ENCODE measurements at regions not wholly inside any gene's neighbourhood (a gene's known extent, or its start where the extent isn't known, plus 50 kb on each side); places are given as distances from the start of the nearest gene placed in this dataset.

GRCh38 chr14:31977001-31977556 is 100.0 kb upstream of the ARHGAP5 start:
- intact Hi-C loops (cut with micrococcal nuclease) = no loop called here
- DNase-seq (no peak), ATAC-seq (no peak)
- H3K9me3 Mint-ChIP-seq = no peaks in the 10 kb centered on the region
- no peaks in the 10 kb centered on the region for H3K4me1 ChIP-seq (ENCODE audit: control insufficient read depth, insufficient read depth, low read length)
- peaks cover 3% of the 10 kb centered on the region for H3K9me3 ChIP-seq (ENCODE audit: control insufficient read depth, insufficient read depth, low read length)
- H3K27ac ChIP-seq (ENCODE audit: low read length) = no peak overlapping the region
- TF ChIP-seq, protein P1, sequence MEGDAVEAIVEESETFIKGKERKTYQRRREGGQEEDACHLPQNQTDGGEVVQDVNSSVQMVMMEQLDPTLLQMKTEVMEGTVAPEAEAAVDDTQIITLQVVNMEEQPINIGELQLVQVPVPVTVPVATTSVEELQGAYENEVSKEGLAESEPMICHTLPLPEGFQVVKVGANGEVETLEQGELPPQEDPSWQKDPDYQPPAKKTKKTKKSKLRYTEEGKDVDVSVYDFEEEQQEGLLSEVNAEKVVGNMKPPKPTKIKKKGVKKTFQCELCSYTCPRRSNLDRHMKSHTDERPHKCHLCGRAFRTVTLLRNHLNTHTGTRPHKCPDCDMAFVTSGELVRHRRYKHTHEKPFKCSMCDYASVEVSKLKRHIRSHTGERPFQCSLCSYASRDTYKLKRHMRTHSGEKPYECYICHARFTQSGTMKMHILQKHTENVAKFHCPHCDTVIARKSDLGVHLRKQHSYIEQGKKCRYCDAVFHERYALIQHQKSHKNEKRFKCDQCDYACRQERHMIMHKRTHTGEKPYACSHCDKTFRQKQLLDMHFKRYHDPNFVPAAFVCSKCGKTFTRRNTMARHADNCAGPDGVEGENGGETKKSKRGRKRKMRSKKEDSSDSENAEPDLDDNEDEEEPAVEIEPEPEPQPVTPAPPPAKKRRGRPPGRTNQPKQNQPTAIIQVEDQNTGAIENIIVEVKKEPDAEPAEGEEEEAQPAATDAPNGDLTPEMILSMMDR (IDR thresholded peaks at IDR 0.05) = no peak
- H3K4me3 Mint-ChIP-seq = no peak overlapping the region
- no peaks in the 10 kb centered on the region for H3K36me3 Mint-ChIP-seq
- no peaks in the 10 kb centered on the region for H3K36me3 ChIP-seq (ENCODE audit: control insufficient read depth, insufficient read depth, low read length)
- 94% methylated on average over 3 of the region's 3 CpGs for WGBS (ENCODE audit: insufficient coverage)
- no peak overlapping the region for H3K4me3 ChIP-seq (ENCODE audit: low read length)
- H3K27ac Mint-ChIP-seq = no peak overlapping the region
- no peaks in the 10 kb centered on the region for H3K27me3 Mint-ChIP-seq (ENCODE audit: low read depth in 2 of 2)
- H3K27me3 ChIP-seq (ENCODE audit: control insufficient read depth, insufficient read depth, low read length) = no peaks in the 10 kb centered on the region
- no peaks in the 10 kb centered on the region for H3K4me1 Mint-ChIP-seq

DNA sequence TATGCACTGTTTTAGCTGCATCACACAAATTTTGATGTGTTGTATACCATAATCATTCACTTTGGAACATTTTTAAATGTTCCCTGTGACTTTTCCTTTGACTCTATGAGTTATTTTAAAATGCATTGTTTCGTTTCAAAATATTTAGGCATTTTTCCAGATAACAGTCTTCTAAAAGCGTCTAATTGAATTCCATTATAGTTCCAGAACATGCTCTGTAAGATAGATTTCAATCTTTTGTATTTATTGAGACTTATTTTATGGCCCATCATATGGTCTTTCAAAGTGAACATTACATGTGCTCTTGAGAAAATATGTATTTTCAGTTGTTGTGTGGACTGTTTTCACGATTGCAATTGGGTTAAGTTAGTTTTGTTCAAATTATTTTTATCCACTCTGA is 98.7 kb upstream of the ARHGAP5 start:
- no peak overlapping the region for H3K4me3 ChIP-seq (ENCODE audit: low read length)
- no peaks in the 10 kb centered on the region for H3K27me3 ChIP-seq (ENCODE audit: control insufficient read depth, insufficient read depth, low read length)
- no peaks in the 10 kb centered on the region for H3K4me1 ChIP-seq (ENCODE audit: control insufficient read depth, insufficient read depth, low read length)
- peaks cover 0 to 6% of the 10 kb centered on the region in 2 donors for H3K9me3 Mint-ChIP-seq
- H3K27me3 Mint-ChIP-seq (ENCODE audit: low read depth in 2 of 2) = no peaks in the 10 kb centered on the region
- DNase-seq (no peak), ATAC-seq (no peak)
- H3K9me3 ChIP-seq (ENCODE audit: control insufficient read depth, insufficient read depth, low read length) = peaks cover 1% of the 10 kb centered on the region
- H3K36me3 Mint-ChIP-seq = no peaks in the 10 kb centered on the region
- WGBS (ENCODE audit: insufficient coverage) = no CpG with 5 or more reads among the region's 3 CpGs
- no peaks in the 10 kb centered on the region for H3K36me3 ChIP-seq (ENCODE audit: control insufficient read depth, insufficient read depth, low read length)
- intact Hi-C loops (cut with micrococcal nuclease) = no loop called here
- TF ChIP-seq, protein P1 (IDR thresholded peaks at IDR 0.05) = no peak
- H3K4me3 Mint-ChIP-seq = no peak overlapping the region
- no peak overlapping the region for H3K27ac ChIP-seq (ENCODE audit: low read length)
- H3K4me1 Mint-ChIP-seq = no peaks in the 10 kb centered on the region
- no peak overlapping the region for H3K27ac Mint-ChIP-seq

DNA sequence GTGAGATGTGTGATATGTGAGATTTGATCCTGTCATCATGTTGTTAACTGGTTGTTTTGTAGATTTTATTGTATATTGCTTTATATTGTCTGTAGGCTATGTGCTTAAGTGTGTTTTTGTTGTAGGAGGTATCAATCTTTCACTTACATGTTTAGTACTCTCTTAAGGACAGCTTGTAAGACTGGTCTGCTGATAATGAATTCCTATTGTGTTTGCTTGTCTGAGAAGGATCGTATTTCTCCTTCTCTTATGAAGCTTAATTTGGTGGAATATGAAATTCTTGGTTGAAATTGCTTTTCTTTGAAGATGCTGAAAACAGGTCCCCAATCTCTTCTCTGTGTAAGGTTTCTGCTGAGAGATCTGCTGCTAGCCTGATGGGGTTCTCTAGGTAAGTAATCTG is 94.5 kb upstream of the ARHGAP5 start:
- H3K27me3 Mint-ChIP-seq (ENCODE audit: low read depth in 2 of 2) = no peaks in the 10 kb centered on the region
- peaks cover 4% of the 10 kb centered on the region for H3K9me3 ChIP-seq (ENCODE audit: control insufficient read depth, insufficient read depth, low read length)
- H3K27ac Mint-ChIP-seq = no peak overlapping the region
- no peaks in the 10 kb centered on the region for H3K4me1 Mint-ChIP-seq
- no peak overlapping the region for H3K4me3 Mint-ChIP-seq
- no peak overlapping the region for H3K27ac ChIP-seq (ENCODE audit: low read length)
- H3K4me3 ChIP-seq (ENCODE audit: low read length) = no peak overlapping the region
- no peak for ATAC-seq
- intact Hi-C loops (cut with micrococcal nuclease) = no loop called here
- no peaks in the 10 kb centered on the region for H3K36me3 ChIP-seq (ENCODE audit: control insufficient read depth, insufficient read depth, low read length)
- DNase-seq = no peak
- H3K4me1 ChIP-seq (ENCODE audit: control insufficient read depth, insufficient read depth, low read length) = no peaks in the 10 kb centered on the region
- WGBS (ENCODE audit: insufficient coverage) = 86% methylated on average over 1 of the region's 1 CpG
- TF ChIP-seq, protein P1 (IDR thresholded peaks at IDR 0.05) = no peak
- H3K9me3 Mint-ChIP-seq = peaks cover 0 to 6% of the 10 kb centered on the region in 2 donors
- H3K27me3 ChIP-seq (ENCODE audit: control insufficient read depth, insufficient read depth, low read length) = no peaks in the 10 kb centered on the region
- H3K36me3 Mint-ChIP-seq = no peaks in the 10 kb centered on the region

GRCh38 chr14:31986405-31986804 is 90.7 kb upstream of the ARHGAP5 start:
- ATAC-seq (no peak), DNase-seq (no peak)
- Mint-ChIP-seq H3K9me3 (peaks cover 2 to 6% of the 10 kb centered on the region in 2 donors), H3K27ac (no peak overlapping the region), H3K27me3 (ENCODE audit: low read depth in 2 of 2) (peaks cover 0 to 4% of the 10 kb centered on the region in 2 donors), H3K4me3 (no peak overlapping the region), H3K36me3 (no peaks in the 10 kb centered on the region), H3K4me1 (no peaks in the 10 kb centered on the region)
- TF ChIP-seq, protein P1 (IDR thresholded peaks at IDR 0.05) = no peak
- no peaks in the 10 kb centered on the region for H3K36me3 ChIP-seq (ENCODE audit: control insufficient read depth, insufficient read depth, low read length)
- H3K4me1 ChIP-seq (ENCODE audit: control insufficient read depth, insufficient read depth, low read length) = no peaks in the 10 kb centered on the region
- H3K27ac ChIP-seq (ENCODE audit: low read length) = no peak overlapping the region
- no peak overlapping the region for H3K4me3 ChIP-seq (ENCODE audit: low read length)
- intact Hi-C loops (cut with micrococcal nuclease) = no loop called here
- peaks cover 4% of the 10 kb centered on the region for H3K9me3 ChIP-seq (ENCODE audit: control insufficient read depth, insufficient read depth, low read length)
- H3K27me3 ChIP-seq (ENCODE audit: control insufficient read depth, insufficient read depth, low read length) = no peaks in the 10 kb centered on the region
